NOMO-1 treated with dmso at 0.1 percent for 144 hours (cell line): ENCODE measurements at regions not wholly inside any gene's neighbourhood (a gene's known extent, or its start where the extent isn't known, plus 50 kb on each side); places are given as distances from the start of the nearest gene placed in this dataset.
"Not testable (repeated sequence)": the region's sequence is repeated elsewhere in the genome, so short reads cannot be mapped to it uniquely, and the experiment has no call there.

ENCODE experiments used
- DNase-seq: peaks from one replicate; lab custom pipeline; 2025; ENCODE audit not compliant: unreplicated experiment; lab: John Stamatoyannopoulos, UW

DNA sequence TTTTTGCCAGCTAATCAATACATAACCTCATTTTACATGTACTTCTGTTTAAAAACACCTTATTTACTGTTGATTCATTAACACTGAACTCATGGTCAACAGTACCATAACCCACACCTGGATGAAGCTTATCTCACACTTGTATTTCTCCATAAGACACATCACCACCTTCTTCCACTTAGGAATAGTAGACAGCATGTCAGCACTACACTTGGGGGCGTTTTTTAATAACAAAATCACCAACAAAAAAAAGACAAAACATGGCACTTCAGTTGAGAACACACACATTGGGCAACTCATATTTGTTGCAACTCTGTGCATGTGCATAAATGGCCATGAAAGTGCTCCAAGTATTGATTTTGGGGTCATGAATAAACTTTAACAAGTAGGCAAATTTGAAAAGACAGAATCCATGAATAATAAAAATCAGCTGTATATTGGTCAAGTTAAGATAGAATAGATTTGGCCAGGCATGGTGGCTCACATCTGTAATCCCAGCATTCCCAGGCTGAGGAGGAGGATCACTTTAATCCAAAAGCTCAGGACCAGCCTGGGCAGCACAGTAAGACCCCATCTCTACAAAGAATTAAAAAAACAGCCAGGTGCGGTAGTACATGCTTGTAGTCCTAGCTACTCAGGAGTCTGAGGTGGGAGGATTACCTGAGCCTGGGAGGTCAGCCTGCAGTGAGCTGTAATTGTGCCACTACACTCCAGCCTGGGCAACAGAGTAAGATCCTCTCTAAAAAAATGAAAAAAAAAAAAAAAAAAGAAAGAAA, 84.4 kb upstream of the SRD5A2 start:
- DNase-seq: no peak

DNA sequence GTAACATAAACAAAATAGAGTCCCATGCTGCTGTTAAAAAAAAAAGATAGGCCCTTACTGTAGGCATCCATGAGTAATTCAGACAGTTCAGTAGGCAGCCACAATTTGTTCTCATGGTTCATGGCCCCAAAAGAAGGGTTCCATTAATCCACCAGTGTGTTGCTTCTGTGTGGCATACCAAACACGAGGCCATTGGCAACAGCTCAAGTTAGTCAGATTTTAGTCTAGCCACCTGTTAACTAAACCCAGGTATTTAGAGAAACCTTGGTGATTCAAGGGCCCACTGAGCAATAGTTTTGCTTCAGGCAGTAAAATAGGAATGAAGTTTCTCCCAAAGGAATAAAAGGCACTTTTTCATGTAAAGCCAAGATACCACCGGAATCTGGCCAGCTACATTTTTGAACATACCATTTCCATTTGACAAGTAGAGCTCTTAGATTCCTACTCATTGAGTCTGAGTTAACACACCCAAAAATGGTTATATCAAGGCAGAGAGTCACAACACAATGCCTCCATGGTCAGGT, 80.1 kb upstream of the SRD5A2 start:
- no peak for DNase-seq

DNA sequence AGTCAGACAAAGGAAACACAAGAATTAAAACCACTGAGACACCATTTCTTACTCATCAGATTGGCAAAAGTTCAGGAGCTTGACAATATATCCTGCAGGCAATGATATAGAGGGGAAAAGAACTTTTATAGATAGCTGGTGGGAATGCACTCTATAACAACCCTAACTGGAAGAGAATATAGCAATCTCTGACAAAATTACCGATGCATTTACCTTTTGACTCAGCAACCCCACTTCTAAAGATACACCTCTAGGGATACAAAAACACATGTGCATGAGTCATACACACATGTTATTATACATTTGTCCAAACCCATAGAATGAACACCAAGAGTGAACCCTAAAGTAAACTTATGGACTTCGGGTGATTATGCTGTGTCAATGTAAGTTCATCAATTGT, 79.4 kb upstream of the SRD5A2 start:
- DNase-seq: no peak

DNA sequence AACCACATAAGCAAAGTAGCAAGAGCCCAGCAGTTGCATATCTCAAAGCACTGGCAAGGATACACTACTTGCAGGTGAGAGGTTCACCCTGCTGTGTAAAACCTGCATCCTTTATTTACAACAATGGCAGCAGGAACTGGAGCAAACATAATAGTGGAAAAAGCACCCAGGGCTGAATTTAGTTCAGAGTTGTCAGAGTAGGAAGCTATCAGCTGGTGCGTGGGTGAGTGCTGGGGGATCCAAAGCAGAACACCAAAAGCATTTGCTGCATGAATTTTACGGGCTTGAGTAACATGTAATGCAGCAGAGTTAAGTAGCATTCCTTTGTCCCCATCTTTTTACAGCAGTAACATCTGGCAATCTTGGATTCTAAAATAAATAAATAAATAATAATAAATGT, 73.5 kb upstream of the SRD5A2 start:
- DNase-seq: no peak

DNA sequence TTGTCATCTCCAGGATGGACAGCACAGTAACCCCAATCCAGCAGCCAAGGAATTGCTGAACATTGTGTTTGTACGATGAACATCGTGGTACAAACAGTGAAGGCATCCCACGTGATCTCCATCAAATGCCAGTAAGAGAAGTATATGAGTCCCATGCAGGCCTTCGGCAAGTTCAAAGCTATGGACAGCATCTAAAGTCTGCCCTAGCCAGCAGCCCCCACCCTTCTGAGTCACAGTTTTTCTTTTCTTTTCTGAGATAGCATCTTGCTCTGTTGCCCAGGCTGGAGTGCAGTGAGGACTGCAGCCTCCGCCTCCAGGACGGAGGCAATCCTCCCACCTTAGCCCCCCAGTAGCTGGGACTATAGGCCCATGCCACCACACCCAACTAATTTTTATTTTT, 71.0 kb upstream of the SRD5A2 start:
- no peak for DNase-seq

DNA sequence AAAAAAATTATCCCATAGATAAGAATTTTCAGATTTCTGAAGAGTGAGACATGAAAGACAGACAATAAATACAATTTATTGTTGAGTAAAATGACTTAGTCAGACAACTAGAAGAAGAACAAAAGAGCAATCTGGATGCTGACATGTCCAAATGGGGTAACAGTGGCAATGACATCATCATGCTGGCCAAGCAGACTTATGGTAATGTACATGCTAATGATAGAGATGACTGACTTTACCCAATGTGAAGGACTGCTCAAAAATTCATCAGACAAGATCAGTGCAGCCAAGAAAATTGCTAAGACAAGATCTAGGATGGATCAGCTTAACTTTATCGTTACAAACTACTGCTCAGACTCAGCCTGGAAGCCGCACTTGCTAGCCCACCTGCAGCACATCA, 70.5 kb upstream of the SRD5A2 start:
- DNase-seq: no peak

DNA sequence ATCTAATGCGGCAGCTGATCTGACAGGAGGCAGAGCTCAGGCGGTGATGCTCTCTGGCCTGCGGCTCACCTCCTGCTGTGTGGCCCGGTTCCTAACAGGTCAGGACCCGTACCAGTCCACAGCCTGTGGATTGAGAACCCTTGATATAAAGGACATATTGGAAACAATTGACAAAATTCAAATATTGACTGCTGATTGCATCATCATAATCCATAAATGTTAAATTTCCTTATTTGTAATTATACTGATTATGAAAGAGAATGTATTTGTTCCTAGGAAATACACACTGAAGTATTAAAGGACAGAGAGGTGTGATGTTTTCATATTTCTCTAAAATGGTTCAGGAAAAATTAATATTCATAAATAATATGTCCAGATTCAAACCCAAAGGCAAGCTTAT, 63.8 kb upstream of the SRD5A2 start:
- DNase-seq: no peak

DNA sequence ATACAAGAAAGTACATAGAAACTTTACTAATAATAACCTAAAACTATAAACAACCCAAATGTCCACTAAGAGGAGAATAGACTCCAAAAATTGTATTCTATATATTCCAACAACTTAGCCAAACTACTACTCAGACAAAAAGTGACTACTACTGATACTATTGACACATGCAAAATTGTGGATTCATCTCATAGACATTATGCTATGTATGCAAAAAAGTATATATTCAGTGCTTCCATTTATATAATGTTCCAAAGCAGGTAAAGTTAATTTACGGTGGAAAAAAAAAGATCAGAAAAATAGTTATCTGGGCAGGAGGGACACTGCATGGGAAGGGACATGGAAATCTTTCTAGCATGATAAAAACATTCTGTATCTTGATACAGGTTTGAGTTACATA, 62.0 kb upstream of the SRD5A2 start:
- no peak for DNase-seq

DNA sequence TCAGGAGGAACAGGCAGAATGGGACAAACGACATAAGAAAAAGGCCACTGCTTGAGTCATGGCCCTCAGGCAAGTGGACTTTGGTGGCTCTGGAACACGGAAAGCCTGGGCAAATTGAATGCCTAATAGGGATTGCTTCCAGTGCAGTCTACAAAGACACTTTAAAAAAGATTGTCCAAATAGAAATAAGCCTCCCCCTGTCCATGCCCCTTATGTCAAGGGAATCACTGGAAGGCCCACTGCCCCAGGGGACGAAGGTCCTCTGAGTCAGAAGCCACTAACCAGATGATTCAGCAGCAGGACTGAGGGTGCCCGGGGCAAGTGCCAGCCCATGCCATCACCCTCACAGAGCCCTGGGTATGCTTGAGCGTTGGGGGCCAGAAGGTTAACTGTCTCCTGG, 51.5 kb upstream of the SRD5A2 start:
- DNase-seq: not testable (repeated sequence)
